ENCODE measurements at regions not wholly inside any gene's neighbourhood (a gene's known extent, or its start where the extent isn't known, plus 50 kb on each side); places are given as distances from the start of the nearest gene placed in this dataset.

DNA sequence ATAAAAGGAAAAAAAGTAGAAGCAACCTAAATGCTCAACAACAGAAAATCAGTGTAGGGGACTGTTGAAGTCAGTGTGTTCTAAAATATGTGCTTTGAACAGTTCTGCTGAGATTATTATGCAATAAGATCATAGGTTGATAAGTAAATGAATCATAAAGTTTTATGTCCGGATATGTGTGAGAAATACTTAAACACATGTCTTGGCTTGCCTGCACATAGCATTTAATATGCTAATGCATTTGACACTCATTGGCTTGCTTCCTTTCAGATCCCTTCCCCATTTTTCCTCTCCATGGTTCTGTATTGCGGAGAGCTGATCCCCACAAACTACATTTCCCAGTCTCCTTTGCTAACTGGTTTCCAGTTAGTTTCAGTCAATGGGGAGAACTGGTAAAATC, 573.8 kb upstream of the TBX3 start:
- no peak for TF ChIP-seq NFRKB (IDR thresholded peaks at IDR 0.05)
- CTCF ChIA-PET = no interaction called here
- no peak for DNase-seq (ENCODE audit: extremely low spot score)
- POLR2A ChIA-PET = no interaction called here

DNA sequence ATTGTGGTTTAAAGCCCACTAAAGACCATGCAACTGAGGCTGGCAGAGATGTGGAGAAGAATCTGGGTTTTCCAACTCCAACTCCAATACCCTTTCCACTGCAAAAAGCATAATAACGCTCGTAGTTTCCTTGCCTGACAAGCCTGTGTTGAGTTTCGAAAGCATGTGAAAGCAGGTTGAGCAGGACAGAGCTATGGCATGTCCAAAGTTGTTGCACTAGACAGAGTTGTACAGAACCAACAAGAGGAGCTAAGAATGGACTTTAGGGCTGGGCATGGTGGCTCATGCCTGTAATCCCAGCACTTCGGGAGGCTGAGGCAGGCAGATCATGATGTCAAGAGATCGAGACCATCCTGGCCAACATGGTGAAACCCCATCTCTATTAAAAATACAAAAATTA, 572.0 kb upstream of the TBX3 start:
- ChIA-PET CTCF (no interaction called here), POLR2A (no interaction called here)
- no peak for DNase-seq (ENCODE audit: extremely low spot score)
- TF ChIP-seq LEF1 (IDR thresholded peaks at IDR 0.05; ENCODE audit: borderline replicate concordance) (no peak), PKNOX1 (IDR thresholded peaks at IDR 0.05) (no peak), FOXA1 (IDR thresholded peaks at IDR 0.05) (no peak), ZNF384 (IDR thresholded peaks at IDR 0.05) (no peak), CTBP1 (IDR thresholded peaks at IDR 0.05; ENCODE audit: borderline replicate concordance) (no peak), L3MBTL2 (conservative IDR thresholded peaks at IDR 0.05) (no peak), ELF4 (IDR thresholded peaks at IDR 0.05) (no peak), SP1 (IDR thresholded peaks at IDR 0.05) (no peak), HDGF (IDR thresholded peaks at IDR 0.05; ENCODE audit: borderline replicate concordance) (no peak)

- TF ChIP-seq CTBP1 (IDR thresholded peaks at IDR 0.05; ENCODE audit: borderline replicate concordance) = no peak
- TF ChIP-seq PKNOX1 (IDR thresholded peaks at IDR 0.05) = no peak
- no peak for TF ChIP-seq FOXM1 (IDR thresholded peaks at IDR 0.05; ENCODE audit: borderline replicate concordance)
- TF ChIP-seq HDGF (IDR thresholded peaks at IDR 0.05; ENCODE audit: borderline replicate concordance) = no peak
- CTCF ChIA-PET = no interaction called here
- DNase-seq (ENCODE audit: extremely low spot score) = no peak
- POLR2A ChIA-PET = no interaction called here
Observed at GRCh38 chr12:115255257-115255656, 571.3 kb upstream of the TBX3 start.

- no peak for TF ChIP-seq LEF1 (IDR thresholded peaks at IDR 0.05; ENCODE audit: borderline replicate concordance)
- TF ChIP-seq ARNT (IDR thresholded peaks at IDR 0.05) = no peak
- no peak for TF ChIP-seq SUZ12 (IDR thresholded peaks at IDR 0.05)
- TF ChIP-seq PKNOX1 (IDR thresholded peaks at IDR 0.05) = no peak
- TF ChIP-seq SP1 (IDR thresholded peaks at IDR 0.05) = no peak
- TF ChIP-seq FOXK2 (IDR thresholded peaks at IDR 0.05) = no peak
- TF ChIP-seq CTBP1 (IDR thresholded peaks at IDR 0.05; ENCODE audit: borderline replicate concordance) = no peak
- TF ChIP-seq ELF4 (IDR thresholded peaks at IDR 0.05) = no peak
- TF ChIP-seq TARDBP (IDR thresholded peaks at IDR 0.05) = no peak
- TF ChIP-seq HDGF (IDR thresholded peaks at IDR 0.05; ENCODE audit: borderline replicate concordance) = no peak
- TF ChIP-seq FOXM1 (IDR thresholded peaks at IDR 0.05; ENCODE audit: borderline replicate concordance) = no peak
- TF ChIP-seq L3MBTL2 (conservative IDR thresholded peaks at IDR 0.05) = no peak
- TF ChIP-seq BHLHE40 (IDR thresholded peaks at IDR 0.05; ENCODE audit: borderline replicate concordance) = no peak
- TF ChIP-seq FOXA1 (IDR thresholded peaks at IDR 0.05) = no peak
- CTCF ChIA-PET = no interaction called here
- no peak for DNase-seq (ENCODE audit: extremely low spot score)
Observed at GRCh38 chr12:115253049-115253448, 569.1 kb upstream of the TBX3 start.

DNA sequence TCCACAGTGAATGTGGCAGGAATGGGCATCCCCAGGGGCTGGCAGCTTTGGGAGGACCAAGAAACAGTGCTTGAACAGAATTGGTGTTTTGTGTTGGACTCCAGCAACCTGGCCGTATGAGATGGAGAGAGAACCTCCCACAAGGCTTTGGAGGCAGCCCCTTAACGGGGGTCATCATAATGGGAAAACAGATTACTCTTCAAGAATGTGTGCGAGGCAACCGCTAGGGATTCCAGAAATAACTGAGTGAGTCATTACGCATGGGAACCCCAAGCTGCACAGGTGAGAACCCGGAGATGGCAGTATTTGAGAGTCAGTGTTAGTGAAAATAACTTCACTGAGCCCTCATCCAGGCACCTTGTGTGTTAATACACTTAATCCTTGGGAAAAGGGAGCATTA, 567.8 kb upstream of the TBX3 start:
- no peak for DNase-seq (ENCODE audit: extremely low spot score)
- ChIA-PET POLR2A (no interaction called here), CTCF (no interaction called here)
- TF ChIP-seq LEF1 (IDR thresholded peaks at IDR 0.05; ENCODE audit: borderline replicate concordance) (no peak), CTBP1 (IDR thresholded peaks at IDR 0.05; ENCODE audit: borderline replicate concordance) (no peak), L3MBTL2 (conservative IDR thresholded peaks at IDR 0.05) (no peak), SP1 (IDR thresholded peaks at IDR 0.05) (no peak), SUZ12 (IDR thresholded peaks at IDR 0.05) (no peak), NFRKB (IDR thresholded peaks at IDR 0.05) (no peak), FOXK2 (IDR thresholded peaks at IDR 0.05) (no peak), ARNT (IDR thresholded peaks at IDR 0.05) (no peak), TARDBP (IDR thresholded peaks at IDR 0.05) (no peak), PKNOX1 (IDR thresholded peaks at IDR 0.05) (no peak), HDGF (IDR thresholded peaks at IDR 0.05; ENCODE audit: borderline replicate concordance) (no peak)

More at GRCh38 chr12:115253049-115253448, 569.1 kb upstream of the TBX3 start:
- POLR2A ChIA-PET = no interaction called here

GRCh38 chr12:115249671-115250278, 565.8 kb upstream of the TBX3 start:
- DNase-seq (ENCODE audit: extremely low spot score) = no peak
- ChIA-PET CTCF (no interaction called here), POLR2A (no interaction called here)
- TF ChIP-seq PKNOX1 (IDR thresholded peaks at IDR 0.05) = no peak
- no peak for TF ChIP-seq HDGF (IDR thresholded peaks at IDR 0.05; ENCODE audit: borderline replicate concordance)
- no peak for TF ChIP-seq SP1 (IDR thresholded peaks at IDR 0.05)
- TF ChIP-seq ARNT (IDR thresholded peaks at IDR 0.05) = no peak
- no peak for TF ChIP-seq LEF1 (IDR thresholded peaks at IDR 0.05; ENCODE audit: borderline replicate concordance)
- TF ChIP-seq TARDBP (IDR thresholded peaks at IDR 0.05) = no peak
